ENCODE measurements at regions not wholly inside any gene's neighbourhood (a gene's known extent, or its start where the extent isn't known, plus 50 kb on each side); places are given as distances from the start of the nearest gene placed in this dataset.
"Not testable (repeated sequence)": the region's sequence is repeated elsewhere in the genome, so short reads cannot be mapped to it uniquely, and the experiment has no call there.

GRCh38 chr7:106752367-106752766, 91.4 kb upstream of the CCDC71L start:
- Histone ChIP-seq H3K4me1 (ENCODE audit: insufficient read depth, low read length, poor library complexity, severe bottlenecking) (no peaks in the 10 kb centered on the region), H3K4me3 (ENCODE audit: low read depth, low read length, poor library complexity, severe bottlenecking) (no peak overlapping the region), H3K27ac (ENCODE audit: low read depth, low read length, poor library complexity, severe bottlenecking) (no peak overlapping the region), H3K36me3 (ENCODE audit: insufficient read depth, low read length) (no peaks in the 10 kb centered on the region), H3K9me2 (ENCODE audit: insufficient read depth, low read length) (no peaks in the 10 kb centered on the region), H3K79me2 (ENCODE audit: insufficient read depth, low read depth, low read length) (no peaks in the 10 kb centered on the region), H3K9me3 (ENCODE audit: low read length) (no peaks in the 10 kb centered on the region), H4K20me1 (ENCODE audit: insufficient read depth, low read length) (no peaks in the 10 kb centered on the region), H3K4me2 (ENCODE audit: low read length) (no peak overlapping the region), H2AFZ (ENCODE audit: low read length) (no peak overlapping the region)
- BruUV-seq (replicated peaks), result no TSS peak
- no peak for TF ChIP-seq EZH2phosphoT487 (IDR thresholded peaks at IDR 0.05; ENCODE audit: borderline replicate concordance, low read depth, low read length)
- TF ChIP-seq CTCF (conservative IDR thresholded peaks at IDR 0.05; ENCODE audit: low read length), result no peak
- no peak for DNase-seq (ENCODE audit: low spot score)
- intact Hi-C loops (cut with micrococcal nuclease; ENCODE audit: unreplicated experiment), result no loop called here
- CTCF ChIA-PET (ENCODE audit: unreplicated experiment), result no interaction called here
- POLR2A ChIA-PET, result interaction anchor here (0.5 to 0.9 kb wide), 3 partner anchors 12 to 575 kb away, joined by 3 to 4 read pairs (median 3); no protein-coding TSS in a partner anchor

- H3K9me3 ChIP-seq (ENCODE audit: low read length); H3K79me2 ChIP-seq (ENCODE audit: insufficient read depth, low read depth, low read length); H3K4me3 ChIP-seq (ENCODE audit: low read depth, low read length, poor library complexity, severe bottlenecking); CTCF ChIA-PET (ENCODE audit: unreplicated experiment); H2AFZ ChIP-seq (ENCODE audit: low read length); H3K36me3 ChIP-seq (ENCODE audit: insufficient read depth, low read length); DNase-seq (ENCODE audit: low spot score); H3K9me2 ChIP-seq (ENCODE audit: insufficient read depth, low read length); BruUV-seq (replicated peaks); H3K4me1 ChIP-seq (ENCODE audit: insufficient read depth, low read length, poor library complexity, severe bottlenecking); intact Hi-C loops (cut with micrococcal nuclease; ENCODE audit: unreplicated experiment); H3K4me2 ChIP-seq (ENCODE audit: low read length); H3K27ac ChIP-seq (ENCODE audit: low read depth, low read length, poor library complexity, severe bottlenecking); H4K20me1 ChIP-seq (ENCODE audit: insufficient read depth, low read length): not testable (repeated sequence)
- POLR2A ChIA-PET, result interaction anchor here (0.6 to 2.3 kb wide), 2 partner anchors 10 to 13 kb away, joined by 6 to 9 read pairs; no protein-coding TSS in a partner anchor
These were observed 94.1 kb upstream of the CCDC71L start for GRCh38 chr7:106755024-106755423.

GRCh38 chr7:106755641-106756040, 94.7 kb upstream of the CCDC71L start:
- ChIA-PET CTCF (ENCODE audit: unreplicated experiment) (interaction anchor here (0.6 kb wide), 1 partner anchor 11 kb away, joined by 5 read pairs; no protein-coding TSS in a partner anchor), POLR2A (interaction anchor here (0.6 to 2.3 kb wide), 2 partner anchors 13 to 1596 kb away, joined by 6 to 9 read pairs; no protein-coding TSS in a partner anchor)
- no peaks in the 10 kb centered on the region for H3K4me1 ChIP-seq (ENCODE audit: insufficient read depth, low read length, poor library complexity, severe bottlenecking)
- TF ChIP-seq CTCF (conservative IDR thresholded peaks at IDR 0.05; ENCODE audit: low read length) (no peak), EZH2phosphoT487 (IDR thresholded peaks at IDR 0.05; ENCODE audit: borderline replicate concordance, low read depth, low read length) (no peak)
- BruUV-seq (replicated peaks), result no TSS peak
- no peak overlapping the region for H3K4me2 ChIP-seq (ENCODE audit: low read length)
- no peak overlapping the region for H3K27ac ChIP-seq (ENCODE audit: low read depth, low read length, poor library complexity, severe bottlenecking)
- no peaks in the 10 kb centered on the region for H3K79me2 ChIP-seq (ENCODE audit: insufficient read depth, low read depth, low read length)
- H3K9me2 ChIP-seq (ENCODE audit: insufficient read depth, low read length), result no peaks in the 10 kb centered on the region
- no peaks in the 10 kb centered on the region for H4K20me1 ChIP-seq (ENCODE audit: insufficient read depth, low read length)
- intact Hi-C loops (cut with micrococcal nuclease; ENCODE audit: unreplicated experiment), result no loop called here
- H2AFZ ChIP-seq (ENCODE audit: low read length), result no peak overlapping the region
- H3K9me3 ChIP-seq (ENCODE audit: low read length), result no peaks in the 10 kb centered on the region
- H3K36me3 ChIP-seq (ENCODE audit: insufficient read depth, low read length), result no peaks in the 10 kb centered on the region
- H3K4me3 ChIP-seq (ENCODE audit: low read depth, low read length, poor library complexity, severe bottlenecking), result no peak overlapping the region
- no peak for DNase-seq (ENCODE audit: low spot score)
